ENCODE measurements at regions not wholly inside any gene's neighbourhood (a gene's known extent, or its start where the extent isn't known, plus 50 kb on each side); places are given as distances from the start of the nearest gene placed in this dataset.

DNA sequence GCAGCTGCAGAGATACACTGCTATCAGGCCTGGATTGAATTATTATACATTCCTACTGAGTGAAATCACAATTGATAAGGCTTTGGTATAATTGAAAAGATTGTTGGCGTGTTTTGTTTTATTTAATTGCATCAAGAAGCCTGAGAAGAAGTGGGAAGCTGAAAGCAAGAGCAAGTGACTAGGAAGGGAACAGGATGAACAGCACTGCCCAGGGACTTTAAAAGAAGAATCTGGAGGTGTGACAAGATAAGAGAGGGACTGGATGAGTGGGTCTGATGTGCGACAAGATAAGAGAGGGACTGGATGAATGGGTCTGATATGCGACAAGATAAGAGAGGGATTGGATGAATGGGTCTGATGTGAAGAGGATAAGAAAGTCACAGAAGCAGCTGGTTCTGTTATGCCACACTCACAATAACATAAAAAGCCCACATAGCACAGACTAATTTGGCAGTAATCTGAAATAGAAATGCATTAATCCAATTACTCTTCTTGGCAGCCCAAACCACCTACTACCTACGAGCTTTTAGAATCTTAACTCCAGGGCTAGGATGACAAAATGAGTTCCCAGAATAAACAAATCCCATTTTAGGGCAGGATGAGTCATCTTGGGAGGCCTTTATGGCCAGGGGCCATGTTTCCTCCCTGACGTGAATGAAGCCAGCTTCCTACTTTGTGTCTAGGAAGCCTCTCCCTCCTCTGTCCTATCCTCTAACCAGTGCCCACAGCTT, 129.7 kb downstream of the DUSP10 start:
- H3K27ac ChIP-seq (ENCODE audit: low read depth, low read length) = peak overlapping the region; percentile 54
- peaks cover 6% of the 10 kb centered on the region for H3K4me1 ChIP-seq (ENCODE audit: control insufficient read depth, insufficient read depth, low read length)
- H3K4me3 ChIP-seq (ENCODE audit: low read length) = no peak overlapping the region
- no peak overlapping the region for H3K9ac ChIP-seq (ENCODE audit: low read length)
- H3K36me3 ChIP-seq (ENCODE audit: control insufficient read depth, insufficient read depth, low read length) = no peaks in the 10 kb centered on the region
- H3K27me3 ChIP-seq (ENCODE audit: control insufficient read depth, insufficient read depth, low read length) = no peaks in the 10 kb centered on the region

DNA sequence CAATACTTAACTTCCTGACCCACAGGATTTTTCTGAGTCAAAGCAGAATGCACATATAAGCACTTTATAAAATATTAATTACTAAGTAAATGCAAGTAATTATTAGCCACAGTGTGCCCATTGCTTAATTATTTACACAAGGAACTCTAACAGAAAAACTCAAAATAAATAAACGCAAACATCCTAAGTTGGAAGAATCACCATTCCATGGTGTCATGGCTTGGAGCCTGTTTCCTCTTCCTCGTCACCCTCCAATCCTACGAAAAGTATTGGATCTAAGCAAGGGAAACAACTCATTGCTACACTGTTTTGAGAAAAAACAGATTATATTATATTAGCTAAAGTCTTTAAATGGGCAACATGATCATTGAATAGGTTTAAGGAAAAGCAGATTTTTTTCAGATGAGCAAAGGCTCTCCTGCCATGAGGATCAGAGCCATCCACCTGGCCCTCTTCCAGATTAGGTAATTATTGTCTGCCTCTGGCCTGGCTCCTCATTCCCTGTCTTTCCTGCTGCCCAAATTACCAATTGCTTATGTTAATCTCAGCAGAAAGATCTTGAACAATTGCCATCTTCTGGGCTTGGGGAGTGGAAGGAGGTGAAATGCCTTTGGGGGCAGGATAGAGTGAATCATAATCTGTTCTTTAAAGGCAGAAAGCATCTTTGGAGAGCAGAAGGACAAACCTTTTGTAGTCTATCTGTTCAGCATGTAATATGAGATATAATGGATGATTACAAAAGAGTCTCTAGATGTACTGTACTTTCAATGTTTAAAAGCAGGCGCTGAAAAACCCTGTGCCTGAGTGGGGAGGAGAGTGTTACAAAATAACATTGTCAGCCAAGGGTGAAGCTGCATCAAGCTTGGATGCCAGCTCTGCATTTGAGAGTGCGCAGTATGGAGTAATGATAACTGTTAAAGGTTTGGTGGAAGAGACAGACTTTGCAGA, 121.2 kb downstream of the DUSP10 start:
- Histone ChIP-seq H3K27me3 (ENCODE audit: control insufficient read depth, insufficient read depth, low read length) (no peaks in the 10 kb centered on the region), H3K36me3 (ENCODE audit: control insufficient read depth, insufficient read depth, low read length) (no peaks in the 10 kb centered on the region), H3K9ac (ENCODE audit: low read length) (no peak overlapping the region), H3K27ac (ENCODE audit: low read depth, low read length) (no peak overlapping the region), H3K4me3 (ENCODE audit: low read length) (no peak overlapping the region), H3K4me1 (ENCODE audit: control insufficient read depth, insufficient read depth, low read length) (no peaks in the 10 kb centered on the region)

DNA sequence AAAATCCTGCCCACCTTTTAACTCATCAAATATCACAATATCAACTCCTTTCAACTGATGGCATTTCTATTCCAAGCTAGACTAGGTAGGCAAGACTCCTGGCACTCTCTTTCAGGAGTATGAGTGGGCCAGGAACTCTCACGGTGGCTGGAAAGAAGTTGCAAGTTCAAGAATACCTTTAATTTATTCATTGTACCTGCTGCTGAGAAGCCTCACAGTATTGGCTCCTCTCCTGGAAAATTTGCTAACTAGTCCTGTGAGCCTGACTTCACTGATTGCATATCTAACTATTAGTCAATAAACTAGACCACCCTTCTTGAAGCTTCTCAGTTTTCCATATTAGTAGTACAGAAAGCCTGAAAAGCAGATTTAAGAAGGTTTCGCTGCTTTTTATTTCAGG, 120.2 kb downstream of the DUSP10 start:
- Histone ChIP-seq H3K36me3 (ENCODE audit: control insufficient read depth, insufficient read depth, low read length) (no peaks in the 10 kb centered on the region), H3K27me3 (ENCODE audit: control insufficient read depth, insufficient read depth, low read length) (no peaks in the 10 kb centered on the region), H3K4me1 (ENCODE audit: control insufficient read depth, insufficient read depth, low read length) (no peaks in the 10 kb centered on the region), H3K4me3 (ENCODE audit: low read length) (no peak overlapping the region), H3K9ac (ENCODE audit: low read length) (no peak overlapping the region), H3K27ac (ENCODE audit: low read depth, low read length) (no peak overlapping the region)

DNA sequence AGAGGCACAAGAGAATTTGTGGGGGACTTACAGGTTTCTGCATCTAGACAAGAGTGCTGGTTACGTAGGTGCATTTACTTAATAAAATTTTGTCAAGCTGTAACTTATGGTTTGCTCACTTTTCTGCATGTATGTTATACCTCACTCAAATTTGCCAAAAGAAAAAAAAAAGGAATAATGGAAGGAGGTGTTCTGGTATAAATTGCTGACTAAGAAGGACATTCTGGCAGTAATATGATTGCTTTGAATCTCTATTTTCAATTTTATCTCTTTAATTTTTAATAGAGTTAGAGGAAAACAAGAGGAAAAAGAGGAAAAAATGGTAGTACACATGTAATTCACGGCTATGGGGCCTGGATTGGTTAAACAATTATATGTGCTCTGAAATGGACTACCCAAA, 119.5 kb downstream of the DUSP10 start:
- Histone ChIP-seq H3K36me3 (ENCODE audit: control insufficient read depth, insufficient read depth, low read length) (no peaks in the 10 kb centered on the region), H3K27me3 (ENCODE audit: control insufficient read depth, insufficient read depth, low read length) (no peaks in the 10 kb centered on the region), H3K4me3 (ENCODE audit: low read length) (no peak overlapping the region), H3K9ac (ENCODE audit: low read length) (no peak overlapping the region), H3K4me1 (ENCODE audit: control insufficient read depth, insufficient read depth, low read length) (no peaks in the 10 kb centered on the region), H3K27ac (ENCODE audit: low read depth, low read length) (no peak overlapping the region)

DNA sequence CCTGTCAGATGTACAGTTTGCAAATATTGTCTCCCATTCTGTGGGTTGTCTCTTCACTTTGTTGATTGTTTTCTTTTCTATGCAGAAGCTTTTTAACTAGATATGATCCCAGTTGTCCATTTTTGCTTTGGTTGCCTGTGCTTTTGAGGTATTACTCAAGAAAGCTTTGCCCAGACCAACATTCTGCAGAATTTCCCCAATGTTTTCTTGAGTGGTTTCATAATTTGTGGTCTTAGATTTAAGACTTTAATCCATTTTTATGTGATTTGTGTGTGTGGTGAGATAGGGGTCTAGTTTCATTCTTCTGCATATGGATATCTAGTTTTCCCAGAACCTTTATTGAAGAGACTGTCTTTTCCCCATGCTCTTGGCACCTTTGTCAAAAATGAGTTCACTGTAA, 116.9 kb downstream of the DUSP10 start:
- Histone ChIP-seq H3K9ac (ENCODE audit: low read length) (no peak overlapping the region), H3K27me3 (ENCODE audit: control insufficient read depth, insufficient read depth, low read length) (no peaks in the 10 kb centered on the region), H3K4me3 (ENCODE audit: low read length) (no peak overlapping the region), H3K27ac (ENCODE audit: low read depth, low read length) (no peak overlapping the region), H3K36me3 (ENCODE audit: control insufficient read depth, insufficient read depth, low read length) (no peaks in the 10 kb centered on the region), H3K4me1 (ENCODE audit: control insufficient read depth, insufficient read depth, low read length) (no peaks in the 10 kb centered on the region)

DNA sequence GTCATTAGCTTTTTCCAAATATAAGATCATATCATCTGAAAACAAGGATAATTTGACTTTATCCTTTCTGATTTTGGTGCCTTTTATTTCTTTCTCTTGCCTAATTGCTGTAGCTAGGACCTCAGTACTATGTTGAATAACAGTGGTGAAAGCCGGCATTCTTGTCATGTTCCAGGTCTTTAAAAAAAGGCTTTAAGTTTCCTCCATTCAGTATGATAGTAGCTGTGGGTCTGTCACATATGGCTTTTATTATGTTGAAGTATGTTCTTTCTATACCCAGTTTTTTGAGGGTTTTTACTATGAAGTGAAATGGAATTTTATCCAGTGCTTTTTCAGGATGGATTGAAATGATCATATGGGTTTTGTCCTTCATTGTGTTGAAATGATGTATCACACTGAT, 115.8 kb downstream of the DUSP10 start:
- H3K4me1 ChIP-seq (ENCODE audit: control insufficient read depth, insufficient read depth, low read length) = no peaks in the 10 kb centered on the region
- H3K9ac ChIP-seq (ENCODE audit: low read length) = no peak overlapping the region
- H3K4me3 ChIP-seq (ENCODE audit: low read length) = no peak overlapping the region
- H3K36me3 ChIP-seq (ENCODE audit: control insufficient read depth, insufficient read depth, low read length) = no peaks in the 10 kb centered on the region
- no peak overlapping the region for H3K27ac ChIP-seq (ENCODE audit: low read depth, low read length)
- no peaks in the 10 kb centered on the region for H3K27me3 ChIP-seq (ENCODE audit: control insufficient read depth, insufficient read depth, low read length)

DNA sequence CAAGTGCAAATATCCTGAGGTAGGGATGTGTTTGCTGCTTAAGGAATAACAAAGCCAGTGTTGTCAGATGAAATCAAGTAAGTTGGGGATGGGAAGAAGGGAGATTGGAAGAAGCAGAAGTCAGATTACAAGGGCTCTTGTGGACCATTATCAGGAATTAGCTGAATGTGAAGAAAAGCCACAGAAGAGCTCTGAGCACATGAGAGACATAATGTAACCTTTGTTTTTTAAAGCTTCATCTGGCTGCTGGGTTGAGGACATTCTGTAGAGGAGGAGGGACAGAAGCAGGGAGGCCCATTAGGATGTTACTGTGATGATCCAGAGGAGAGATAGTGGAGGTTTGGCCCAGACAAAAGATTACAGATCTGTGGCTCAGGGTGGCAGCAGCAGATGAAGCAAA, 111.7 kb downstream of the DUSP10 start:
- H3K4me3 ChIP-seq (ENCODE audit: low read length) = no peak overlapping the region
- H3K4me1 ChIP-seq (ENCODE audit: control insufficient read depth, insufficient read depth, low read length) = no peaks in the 10 kb centered on the region
- no peaks in the 10 kb centered on the region for H3K27me3 ChIP-seq (ENCODE audit: control insufficient read depth, insufficient read depth, low read length)
- H3K9ac ChIP-seq (ENCODE audit: low read length) = no peak overlapping the region
- H3K27ac ChIP-seq (ENCODE audit: low read depth, low read length) = no peak overlapping the region
- no peaks in the 10 kb centered on the region for H3K36me3 ChIP-seq (ENCODE audit: control insufficient read depth, insufficient read depth, low read length)

DNA sequence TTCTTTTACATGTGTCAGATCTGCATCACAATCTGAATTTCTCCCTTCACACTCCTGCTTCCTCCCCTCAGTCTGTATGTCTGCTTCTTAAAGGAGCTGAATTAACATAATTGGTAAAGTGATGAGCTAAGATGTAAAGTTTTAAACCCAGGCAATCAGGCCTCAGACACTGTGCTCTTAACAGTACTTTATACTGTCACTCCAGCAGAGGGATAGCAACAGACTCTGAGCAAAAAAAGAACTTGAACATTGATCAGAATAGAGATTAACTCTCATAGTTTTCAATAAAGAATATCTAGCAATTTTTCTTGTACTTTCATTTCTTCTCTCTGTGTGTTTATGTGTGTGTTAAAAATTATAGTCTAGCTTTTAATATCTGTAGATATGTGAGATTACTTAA, 110.3 kb downstream of the DUSP10 start:
- Histone ChIP-seq H3K27me3 (ENCODE audit: control insufficient read depth, insufficient read depth, low read length) (no peaks in the 10 kb centered on the region), H3K36me3 (ENCODE audit: control insufficient read depth, insufficient read depth, low read length) (no peaks in the 10 kb centered on the region), H3K4me1 (ENCODE audit: control insufficient read depth, insufficient read depth, low read length) (no peaks in the 10 kb centered on the region), H3K4me3 (ENCODE audit: low read length) (no peak overlapping the region), H3K27ac (ENCODE audit: low read depth, low read length) (no peak overlapping the region), H3K9ac (ENCODE audit: low read length) (no peak overlapping the region)

DNA sequence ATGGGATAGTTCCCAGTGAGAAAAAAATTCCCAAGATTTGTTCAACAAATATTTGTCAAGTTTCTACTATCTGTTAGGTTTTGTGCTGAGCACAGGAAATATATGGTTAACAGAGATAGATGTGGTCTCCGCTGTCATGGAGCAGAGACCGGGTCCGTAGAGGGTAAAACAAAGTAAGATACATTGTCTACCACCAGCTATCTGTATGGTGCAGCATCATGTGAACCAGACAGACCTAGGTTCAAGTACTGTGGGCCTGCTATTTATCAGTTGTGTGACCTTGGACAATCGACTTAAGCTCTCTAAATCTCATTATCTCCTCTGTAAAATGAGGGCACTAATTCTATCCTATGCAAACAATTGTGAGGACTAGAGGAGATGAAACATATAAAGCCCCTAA, 109.8 kb downstream of the DUSP10 start:
- Histone ChIP-seq H3K27ac (ENCODE audit: low read depth, low read length) (no peak overlapping the region), H3K4me3 (ENCODE audit: low read length) (no peak overlapping the region), H3K4me1 (ENCODE audit: control insufficient read depth, insufficient read depth, low read length) (no peaks in the 10 kb centered on the region), H3K27me3 (ENCODE audit: control insufficient read depth, insufficient read depth, low read length) (no peaks in the 10 kb centered on the region), H3K36me3 (ENCODE audit: control insufficient read depth, insufficient read depth, low read length) (no peaks in the 10 kb centered on the region), H3K9ac (ENCODE audit: low read length) (no peak overlapping the region)

DNA sequence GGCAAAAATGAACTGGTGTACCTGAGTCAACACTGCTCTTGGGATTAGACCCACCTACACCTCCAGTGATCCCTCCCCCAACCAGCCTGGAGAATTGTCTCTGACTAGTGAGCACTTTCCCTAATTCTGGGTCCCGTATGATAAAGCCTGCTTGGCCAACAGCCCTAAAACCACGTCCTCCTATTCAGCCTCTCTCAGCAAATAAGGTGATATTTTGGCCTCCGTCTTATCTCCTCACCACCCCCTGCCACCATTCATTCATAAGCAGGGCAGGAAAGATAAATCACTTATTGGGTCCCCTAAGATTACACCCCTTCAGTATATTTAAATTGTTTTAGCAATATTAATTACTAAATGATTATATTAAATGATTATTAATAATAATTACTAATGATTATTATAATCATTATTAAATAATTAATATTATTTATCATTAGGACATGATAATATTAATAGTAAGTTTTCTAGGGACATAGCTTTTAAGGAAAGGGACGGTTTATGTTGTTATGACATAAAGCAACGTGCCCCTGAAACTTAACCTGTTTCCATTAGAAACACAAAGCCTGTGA, 108.0 kb downstream of the DUSP10 start:
- no peak overlapping the region for H3K9ac ChIP-seq (ENCODE audit: low read length)
- H3K36me3 ChIP-seq (ENCODE audit: control insufficient read depth, insufficient read depth, low read length) = no peaks in the 10 kb centered on the region
- no peaks in the 10 kb centered on the region for H3K4me1 ChIP-seq (ENCODE audit: control insufficient read depth, insufficient read depth, low read length)
- H3K27ac ChIP-seq (ENCODE audit: low read depth, low read length) = no peak overlapping the region
- no peaks in the 10 kb centered on the region for H3K27me3 ChIP-seq (ENCODE audit: control insufficient read depth, insufficient read depth, low read length)
- no peak overlapping the region for H3K4me3 ChIP-seq (ENCODE audit: low read length)

DNA sequence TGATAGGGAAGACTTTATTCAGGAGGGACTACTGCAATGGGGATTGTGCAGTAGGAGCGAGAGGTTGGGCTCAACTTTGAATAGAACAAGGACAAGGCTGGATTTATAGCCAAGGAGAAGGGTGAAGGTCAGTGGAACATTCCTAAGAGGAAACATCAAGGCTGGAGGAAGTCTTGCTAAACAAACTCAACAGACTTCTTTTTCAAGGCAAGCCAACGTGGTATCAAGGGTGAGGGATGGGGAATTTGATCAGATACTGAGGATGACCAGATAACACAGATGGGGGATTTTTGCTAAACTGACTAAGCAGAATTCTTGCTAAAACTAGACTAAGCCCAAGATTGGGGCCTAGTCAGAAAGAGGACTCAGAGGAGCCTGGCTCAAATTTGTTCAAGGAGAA, 107.3 kb downstream of the DUSP10 start:
- no peaks in the 10 kb centered on the region for H3K4me1 ChIP-seq (ENCODE audit: control insufficient read depth, insufficient read depth, low read length)
- H3K27ac ChIP-seq (ENCODE audit: low read depth, low read length) = no peak overlapping the region
- H3K9ac ChIP-seq (ENCODE audit: low read length) = no peak overlapping the region
- no peaks in the 10 kb centered on the region for H3K36me3 ChIP-seq (ENCODE audit: control insufficient read depth, insufficient read depth, low read length)
- no peak overlapping the region for H3K4me3 ChIP-seq (ENCODE audit: low read length)
- no peaks in the 10 kb centered on the region for H3K27me3 ChIP-seq (ENCODE audit: control insufficient read depth, insufficient read depth, low read length)

DNA sequence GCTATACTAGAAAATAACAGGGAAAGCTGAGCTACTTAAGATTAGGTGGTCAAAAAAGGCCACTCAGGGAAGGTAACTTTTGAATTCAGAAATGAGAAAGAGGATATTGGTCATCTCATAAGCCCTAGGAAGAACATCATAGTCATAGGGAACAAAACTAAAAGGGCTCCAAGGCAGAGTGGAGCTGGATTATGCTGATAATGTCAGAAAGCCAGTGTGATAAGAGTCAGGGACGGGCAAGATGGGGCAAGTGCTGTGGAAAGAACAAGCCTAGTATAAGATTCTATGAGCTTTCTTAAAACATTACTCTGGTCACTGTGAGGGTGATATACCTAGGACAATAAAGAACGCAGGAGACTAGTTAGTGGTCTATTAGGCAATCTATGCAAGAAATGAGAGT, 106.6 kb downstream of the DUSP10 start:
- no peaks in the 10 kb centered on the region for H3K27me3 ChIP-seq (ENCODE audit: control insufficient read depth, insufficient read depth, low read length)
- H3K36me3 ChIP-seq (ENCODE audit: control insufficient read depth, insufficient read depth, low read length) = no peaks in the 10 kb centered on the region
- no peaks in the 10 kb centered on the region for H3K4me1 ChIP-seq (ENCODE audit: control insufficient read depth, insufficient read depth, low read length)
- H3K4me3 ChIP-seq (ENCODE audit: low read length) = no peak overlapping the region
- no peak overlapping the region for H3K27ac ChIP-seq (ENCODE audit: low read depth, low read length)
- no peak overlapping the region for H3K9ac ChIP-seq (ENCODE audit: low read length)

All from rectal smooth muscle tissue (tissue), 1 donor.